ENCODE measurements at regions not wholly inside any gene's neighbourhood (a gene's known extent, or its start where the extent isn't known, plus 50 kb on each side); places are given as distances from the start of the nearest gene placed in this dataset.

DNA sequence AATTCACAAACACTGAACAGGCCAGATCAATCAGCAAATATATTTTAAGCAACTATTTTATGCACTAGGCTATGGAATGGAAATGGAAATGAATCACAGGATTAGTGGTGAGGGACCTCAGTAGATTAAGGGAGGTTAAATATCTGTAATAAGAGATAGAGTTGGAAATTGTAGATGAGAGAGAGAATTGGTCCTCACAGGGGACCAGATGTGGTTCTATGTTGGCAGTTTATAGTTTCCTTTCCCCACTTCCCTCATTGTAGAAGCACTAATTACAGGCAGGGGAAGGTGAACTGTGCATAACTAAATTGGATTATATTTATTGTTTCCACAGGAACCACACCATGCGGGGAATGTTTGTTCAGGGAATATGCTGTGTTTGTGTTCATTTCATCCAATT is 496.2 kb downstream of the ARHGEF28 start:
- DNase-seq = no peak

- no peak for DNase-seq
Measured at GRCh38 chr5:74120585-74120984, 494.6 kb downstream of the ARHGEF28 start.

- no peak for DNase-seq
Measured at GRCh38 chr5:74118071-74118470, 492.1 kb downstream of the ARHGEF28 start.

DNA sequence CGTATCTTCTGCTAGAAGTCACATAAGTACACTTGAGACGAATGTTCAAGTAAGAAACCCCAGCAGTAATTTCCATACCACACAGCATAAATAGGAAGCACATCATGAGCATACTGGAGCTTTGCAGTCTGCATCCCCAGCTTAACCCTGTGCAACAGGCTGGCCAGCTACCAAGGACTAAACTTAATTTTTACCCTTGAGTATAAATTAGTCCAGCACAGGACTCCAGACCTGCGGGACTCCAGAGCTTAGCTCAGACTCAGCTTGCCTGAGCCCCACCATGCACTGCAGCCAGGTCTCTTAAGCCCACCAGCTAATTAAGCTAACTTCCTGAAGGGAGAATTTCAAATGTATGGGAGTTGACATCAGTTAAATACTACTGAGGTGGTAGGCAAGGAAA is 491.0 kb downstream of the ARHGEF28 start:
- DNase-seq = no peak

DNA sequence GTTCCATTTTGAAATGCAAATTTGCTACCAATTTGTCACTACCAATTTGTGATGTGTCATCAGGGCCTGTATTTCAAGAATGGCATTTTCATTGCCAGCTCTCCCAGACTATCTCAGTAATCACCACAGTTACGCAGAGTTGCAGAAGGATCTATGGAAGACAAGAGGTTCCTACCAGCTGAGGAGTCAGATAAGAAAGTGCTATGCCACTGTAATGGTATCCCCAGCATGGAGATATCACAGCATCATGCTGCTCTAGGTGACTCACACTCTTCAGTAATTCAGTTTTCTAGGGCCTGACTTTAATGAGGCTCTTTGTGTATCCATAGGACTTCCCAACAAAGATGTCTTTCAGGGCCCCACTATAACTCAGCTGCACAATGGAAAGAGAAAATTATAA is 490.3 kb downstream of the ARHGEF28 start:
- DNase-seq = no peak

GRCh38 chr5:74113927-74114326 is 487.9 kb downstream of the ARHGEF28 start:
- DNase-seq = no peak

GRCh38 chr5:74113196-74113540 is 487.2 kb downstream of the ARHGEF28 start:
- DNase-seq = no peak

GRCh38 chr5:74112372-74113195 is 486.6 kb downstream of the ARHGEF28 start:
- DNase-seq = no peak

GRCh38 chr5:74111764-74112163 is 485.8 kb downstream of the ARHGEF28 start:
- DNase-seq = no peak

GRCh38 chr5:74109344-74109743 is 483.3 kb downstream of the ARHGEF28 start:
- no peak for DNase-seq

GRCh38 chr5:74107899-74108298 is 481.9 kb downstream of the ARHGEF28 start:
- DNase-seq = no peak

DNA sequence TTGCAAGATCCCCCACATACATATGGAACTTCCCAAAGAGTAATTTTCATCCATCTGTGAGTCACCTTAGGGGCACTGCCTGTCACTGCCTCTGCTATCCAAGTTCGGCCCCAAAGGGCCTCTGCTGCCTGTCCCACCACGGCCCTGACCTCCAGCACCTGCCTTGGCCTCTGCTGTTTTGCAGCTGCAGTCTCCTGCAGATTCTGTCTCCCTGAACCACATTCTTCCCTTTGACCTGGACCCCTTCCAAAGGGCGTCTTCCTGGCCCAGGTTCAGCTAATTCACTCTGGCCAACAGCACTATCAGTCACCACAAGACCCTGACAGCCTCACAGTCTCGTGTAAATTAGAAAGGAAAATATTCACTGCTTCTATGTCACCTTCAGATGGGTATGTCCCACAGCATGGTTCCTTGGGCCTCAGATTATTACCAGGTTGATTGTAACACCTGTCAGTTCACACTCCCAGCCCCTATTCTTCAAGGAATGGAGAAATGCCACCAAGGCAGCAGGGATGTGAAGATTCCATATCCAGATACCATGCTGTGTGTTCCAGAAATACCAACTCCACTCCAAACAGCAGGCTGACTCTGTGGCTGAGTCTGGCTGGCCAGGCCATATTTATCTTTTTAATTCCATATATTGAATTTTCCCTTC is 479.3 kb downstream of the ARHGEF28 start:
- no peak for DNase-seq

GRCh38 chr5:74103131-74104023 is 477.4 kb downstream of the ARHGEF28 start:
- no peak for DNase-seq

DNA sequence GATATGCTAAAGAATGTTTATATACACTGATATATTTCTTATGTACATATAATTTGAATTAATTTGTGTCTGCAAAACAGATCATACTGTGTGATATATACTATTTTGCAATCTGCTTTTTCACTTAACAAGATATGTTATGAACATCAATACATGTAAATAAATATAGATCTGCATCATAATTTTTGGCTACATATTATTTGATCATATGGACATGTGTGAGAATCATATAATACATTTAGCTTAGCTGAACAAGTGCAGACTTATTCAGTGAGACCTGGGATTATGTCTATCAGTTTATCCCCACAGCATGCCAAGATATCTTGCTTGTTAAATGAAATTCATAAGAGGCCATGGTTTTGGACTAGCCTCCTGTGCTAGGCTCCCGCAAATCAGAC is 474.3 kb downstream of the ARHGEF28 start:
- no peak for DNase-seq

DNA sequence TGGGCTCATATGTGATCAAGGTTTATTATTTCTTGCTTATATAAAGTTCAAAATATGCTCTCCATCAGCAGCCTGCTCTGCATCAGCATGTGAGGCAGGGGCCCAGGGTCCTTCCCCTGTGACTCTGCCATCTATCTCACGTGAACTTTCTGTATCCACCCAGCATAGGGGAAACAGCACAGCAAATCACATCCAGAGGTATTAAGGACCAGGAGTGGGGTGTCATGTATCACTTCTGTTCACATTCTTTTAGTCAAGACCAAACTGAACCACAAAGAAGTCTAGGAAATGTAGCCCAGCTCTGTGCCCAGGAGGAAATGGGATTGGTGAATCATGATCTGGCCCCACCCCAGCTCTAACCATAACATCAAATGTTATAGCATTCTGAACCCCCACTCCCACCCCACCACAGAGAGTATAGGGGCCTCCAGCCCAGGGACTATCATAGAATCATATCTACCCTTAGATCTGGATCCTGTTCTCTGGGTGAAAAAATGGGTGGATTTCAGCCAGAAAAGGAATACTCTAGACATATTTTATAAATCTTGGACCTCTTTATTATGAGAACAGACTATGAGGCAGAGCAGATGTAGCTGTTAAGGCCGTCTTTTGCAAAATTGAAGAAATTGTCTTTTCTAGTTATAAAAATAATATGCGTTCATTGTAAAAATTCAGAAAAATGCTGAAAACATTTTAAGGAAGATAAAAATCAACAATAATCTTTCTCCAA is 473.7 kb downstream of the ARHGEF28 start:
- no peak for DNase-seq

DNA sequence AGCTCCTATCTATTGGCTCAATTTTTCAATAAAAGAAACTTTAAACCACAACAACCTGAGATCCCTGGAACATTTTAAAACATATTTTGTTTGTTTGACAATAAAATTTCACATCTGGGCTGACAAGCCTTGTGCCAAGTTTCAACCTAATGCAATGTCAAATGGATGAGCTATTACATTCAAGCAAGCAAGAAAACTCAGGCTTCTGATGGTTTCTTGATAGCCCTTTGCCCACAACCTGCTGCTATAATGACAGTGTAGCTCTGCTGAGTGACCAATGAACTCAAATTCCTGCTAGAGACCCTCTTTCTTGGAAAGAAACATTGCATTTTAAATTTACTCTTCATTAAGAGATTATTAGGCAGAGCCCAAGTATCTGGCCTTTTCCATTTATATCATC is 472.9 kb downstream of the ARHGEF28 start:
- DNase-seq = no peak

DNA sequence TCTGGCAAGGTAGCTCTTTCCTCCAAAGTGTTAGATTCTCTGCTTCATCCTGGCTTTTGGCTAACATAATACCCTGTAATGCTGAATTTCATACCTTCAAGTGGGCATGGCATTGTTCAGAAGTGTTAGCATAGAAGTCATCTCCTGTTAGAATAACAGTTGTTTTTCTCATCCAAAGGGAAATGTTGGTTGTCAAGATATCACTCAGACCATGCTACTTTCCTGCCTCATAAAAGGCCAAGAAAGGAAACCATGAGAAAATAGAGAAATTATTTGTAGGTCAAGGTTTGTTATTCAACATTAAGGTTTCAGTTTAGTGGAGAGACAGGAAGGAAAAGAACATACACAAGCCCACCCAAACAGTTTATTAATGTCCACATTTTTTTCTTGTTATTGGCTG is 472.5 kb downstream of the ARHGEF28 start:
- DNase-seq = no peak

GRCh38 chr5:74096325-74096724 is 470.3 kb downstream of the ARHGEF28 start:
- DNase-seq = no peak

GRCh38 chr5:74095871-74096270 is 469.9 kb downstream of the ARHGEF28 start:
- no peak for DNase-seq

DNA sequence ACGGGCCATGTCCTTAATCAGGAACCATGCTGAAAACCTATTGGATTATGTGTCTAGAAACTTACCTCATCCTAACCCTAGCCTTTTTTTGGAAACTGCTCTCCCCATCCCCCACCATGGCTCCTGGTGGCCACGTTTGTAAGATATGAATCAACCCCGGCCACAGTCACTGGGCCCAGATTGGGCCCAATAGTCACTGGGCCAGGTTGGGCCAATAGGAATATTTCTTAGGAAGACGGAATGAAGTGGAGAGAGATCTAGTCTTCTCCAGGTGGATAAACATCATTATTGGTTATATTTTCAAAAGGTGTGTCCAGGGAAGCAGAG is 468.7 kb downstream of the ARHGEF28 start:
- no peak for DNase-seq

DNA sequence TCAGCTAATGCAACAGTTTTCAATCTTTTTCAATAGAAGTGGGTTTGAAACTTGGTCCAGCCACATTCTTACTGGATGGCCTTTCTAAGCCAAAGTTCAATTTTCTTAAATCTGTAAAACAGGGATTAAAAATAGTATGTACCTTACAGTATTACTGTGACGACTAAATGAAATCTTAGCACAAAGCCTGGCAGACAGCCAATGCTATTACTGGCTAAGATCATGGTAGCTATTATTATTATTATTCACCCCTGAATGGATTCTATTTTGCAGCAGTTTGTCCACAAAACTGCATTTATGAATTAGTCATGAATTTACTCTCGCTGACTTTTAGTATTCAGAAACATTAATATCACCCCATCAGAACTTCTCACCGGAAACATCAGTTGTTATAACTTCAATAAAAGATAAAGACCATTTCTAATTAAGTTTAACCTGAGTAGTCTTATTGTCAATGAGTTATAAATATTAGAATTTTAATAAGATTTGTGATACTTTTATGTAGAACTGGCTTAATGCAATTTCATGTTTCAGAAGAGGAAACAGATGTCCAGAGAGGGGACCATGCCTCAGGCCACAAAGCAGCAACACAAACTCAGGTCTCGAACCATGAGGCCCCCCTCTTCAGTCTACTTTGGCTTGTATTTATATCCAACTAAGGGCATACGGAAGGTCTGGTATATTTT is 468.2 kb downstream of the ARHGEF28 start:
- DNase-seq = no peak

- DNase-seq = no peak
Measured at GRCh38 chr5:74093561-74093960, 467.6 kb downstream of the ARHGEF28 start.

All from left kidney (tissue), 1 donor.